ENCODE measurements at regions not wholly inside any gene's neighbourhood (a gene's known extent, or its start where the extent isn't known, plus 50 kb on each side); places are given as distances from the start of the nearest gene placed in this dataset.

DNA sequence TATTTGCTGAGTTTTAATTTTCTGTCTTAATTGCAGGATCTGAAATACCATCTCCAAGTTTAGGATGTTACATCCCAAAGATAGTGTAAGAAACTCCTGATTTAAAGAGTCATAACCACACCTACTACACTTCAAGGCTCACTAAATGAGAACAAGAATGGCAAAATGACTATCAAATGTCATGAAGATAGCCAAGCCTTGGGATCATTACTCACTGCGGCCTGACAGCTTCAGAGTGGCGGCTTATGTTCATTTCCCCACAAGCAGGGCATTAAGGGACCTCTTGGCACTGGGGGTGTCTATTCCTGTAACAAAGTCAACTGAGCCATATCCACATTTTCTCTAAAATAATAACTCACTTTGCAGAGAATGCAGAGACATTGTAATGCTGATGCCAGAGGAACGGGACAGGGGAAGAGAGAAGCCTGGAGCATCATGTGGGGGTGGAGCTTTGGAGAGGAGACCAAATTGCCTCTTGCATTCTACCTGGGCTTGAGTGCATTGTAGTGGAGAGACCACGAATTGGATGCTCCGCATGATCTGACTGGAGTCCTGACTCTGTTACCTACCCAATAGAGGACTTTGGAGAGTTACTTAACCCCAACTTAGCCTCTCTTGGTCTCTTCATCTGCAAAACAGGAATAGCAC, 219.2 kb downstream of the OPA1 start:
- Mint-ChIP-seq H3K4me1 (ENCODE audit: unreplicated experiment) (peaks cover 9% of the 10 kb centered on the region), H3K27me3 (ENCODE audit: unreplicated experiment) (peaks cover 16% of the 10 kb centered on the region), H3K36me3 (ENCODE audit: low read depth, unreplicated experiment) (no peaks in the 10 kb centered on the region), H3K27ac (ENCODE audit: unreplicated experiment) (no peak overlapping the region), H3K4me3 (ENCODE audit: unreplicated experiment) (no peak overlapping the region), H3K9me3 (ENCODE audit: unreplicated experiment) (no peaks in the 10 kb centered on the region)
- DNase-seq (ENCODE audit: low spot score): no peak
- no peak for TF ChIP-seq CTCF (IDR thresholded peaks at IDR 0.05; ENCODE audit: unreplicated experiment)

DNA sequence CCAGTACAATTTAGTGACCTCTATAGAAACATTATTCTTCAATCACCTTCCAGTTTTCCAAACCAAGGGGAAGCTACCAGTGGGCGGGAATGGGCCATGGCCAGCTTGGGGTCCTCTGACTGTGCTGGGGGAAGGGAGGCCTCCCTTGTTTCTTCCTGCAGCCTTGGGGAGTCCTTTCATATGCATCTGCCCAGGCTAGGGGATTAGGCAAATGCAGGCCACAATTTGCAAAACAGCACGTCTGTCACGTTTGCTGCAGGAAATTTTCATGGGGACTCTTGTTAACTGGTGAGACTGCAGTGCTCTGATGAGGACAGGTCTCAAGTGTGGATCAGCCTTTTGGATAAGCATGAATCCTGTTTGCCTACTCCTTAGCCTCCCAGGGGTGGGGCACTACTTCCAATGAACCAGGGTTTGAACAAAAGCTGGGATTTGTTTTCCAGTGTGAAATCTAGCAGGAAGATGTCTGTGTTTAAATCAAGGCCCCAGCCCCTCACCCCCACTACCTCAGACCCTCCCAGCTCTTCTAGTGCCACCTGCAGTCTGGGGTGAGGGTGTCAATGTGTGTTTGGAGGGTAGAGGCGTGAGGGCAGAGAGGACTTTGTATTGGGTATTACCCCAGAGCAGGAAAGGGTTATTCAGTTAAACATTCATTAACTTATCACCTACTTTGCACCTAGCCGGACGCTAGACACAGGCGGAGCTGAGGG, 219.9 kb downstream of the OPA1 start:
- no peak overlapping the region for H3K27ac Mint-ChIP-seq (ENCODE audit: unreplicated experiment)
- no peak for DNase-seq (ENCODE audit: low spot score)

DNA sequence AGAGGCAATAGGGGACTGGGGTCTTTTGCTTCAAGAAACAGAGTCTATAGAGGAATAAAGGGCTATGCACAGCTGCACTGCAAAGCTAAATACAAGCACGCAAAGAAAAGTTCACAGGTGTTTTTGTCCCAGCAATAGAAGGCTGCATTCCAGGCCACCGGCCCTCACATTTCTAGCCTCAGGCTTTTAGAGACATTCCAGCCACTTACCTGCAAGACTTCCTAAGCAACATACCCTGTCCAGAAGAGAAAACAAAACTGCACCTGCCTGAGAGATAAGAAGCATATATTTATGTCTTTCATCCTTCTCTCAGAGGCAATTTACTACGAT, 220.5 kb downstream of the OPA1 start:
- peaks cover 10% of the 10 kb centered on the region for H3K4me1 Mint-ChIP-seq (ENCODE audit: unreplicated experiment)
- H3K27ac Mint-ChIP-seq (ENCODE audit: unreplicated experiment): no peak overlapping the region
- peaks cover 11% of the 10 kb centered on the region for H3K27me3 Mint-ChIP-seq (ENCODE audit: unreplicated experiment)
- no peaks in the 10 kb centered on the region for H3K9me3 Mint-ChIP-seq (ENCODE audit: unreplicated experiment)
- H3K4me3 Mint-ChIP-seq (ENCODE audit: unreplicated experiment): no peak overlapping the region
- H3K36me3 Mint-ChIP-seq (ENCODE audit: low read depth, unreplicated experiment): no peaks in the 10 kb centered on the region
- DNase-seq (ENCODE audit: low spot score): no peak
- no peak for TF ChIP-seq CTCF (IDR thresholded peaks at IDR 0.05; ENCODE audit: unreplicated experiment)

More for the DNA sequence above, 219.9 kb downstream of the OPA1 start:
- Mint-ChIP-seq H3K36me3 (ENCODE audit: low read depth, unreplicated experiment) (no peaks in the 10 kb centered on the region), H3K4me3 (ENCODE audit: unreplicated experiment) (no peak overlapping the region), H3K4me1 (ENCODE audit: unreplicated experiment) (peaks cover 10% of the 10 kb centered on the region), H3K27me3 (ENCODE audit: unreplicated experiment) (peaks cover 11% of the 10 kb centered on the region), H3K9me3 (ENCODE audit: unreplicated experiment) (no peaks in the 10 kb centered on the region)
- TF ChIP-seq CTCF (IDR thresholded peaks at IDR 0.05; ENCODE audit: unreplicated experiment): no peak

GRCh38 chr3:193814166-193814892, 221.3 kb downstream of the OPA1 start:
- no peak overlapping the region for H3K4me3 Mint-ChIP-seq (ENCODE audit: unreplicated experiment)

More at GRCh38 chr3:193814166-193814892, 221.3 kb downstream of the OPA1 start:
- DNase-seq (ENCODE audit: low spot score): no peak
- Mint-ChIP-seq H3K4me1 (ENCODE audit: unreplicated experiment) (peaks cover 10% of the 10 kb centered on the region), H3K27me3 (ENCODE audit: unreplicated experiment) (peaks cover 11% of the 10 kb centered on the region), H3K9me3 (ENCODE audit: unreplicated experiment) (no peaks in the 10 kb centered on the region), H3K27ac (ENCODE audit: unreplicated experiment) (peak overlapping the region; percentile 45), H3K36me3 (ENCODE audit: low read depth, unreplicated experiment) (no peaks in the 10 kb centered on the region)
- no peak for TF ChIP-seq CTCF (IDR thresholded peaks at IDR 0.05; ENCODE audit: unreplicated experiment)

Measured in endothelial cell (in vitro differentiated cells).